Panc1 (cell line): ENCODE measurements at regions not wholly inside any gene's neighbourhood (a gene's known extent, or its start where the extent isn't known, plus 50 kb on each side); places are given as distances from the start of the nearest gene placed in this dataset.
A peak's percentile ranks its signal among the peaks of the same experiment; 100 is the strongest.

Experiments
- ATAC-seq: fragments of 200-7000 bp; cut with Tn5 transposase; 2 replicates; pipeline ENCODE4 v1.9.1; 2020; ENCODE audit warnings: mild to moderate bottlenecking, moderate library complexity
- BruUV-seq: library from RNA; stranded (reverse); fragments of 400-500 nt; replicated peaks from 2 replicates; lab custom pipeline; 2021; lab: Mats Ljungman, UMichigan
- CTCF ChIA-PET: fragments of 300-600 bp; sonication (Branson Sonifier 250); formaldehyde crosslinking; loops from one replicate; lab custom pipeline; 2022; ENCODE audit warnings: antibody characterized with exemption; lab: Charles Lee
- POLR2A ChIA-PET: fragments of 300-600 bp; sonication (Branson Sonifier 250); formaldehyde crosslinking; loops from one replicate; lab custom pipeline; 2022; ENCODE audit warnings: antibody characterized with exemption; lab: Charles Lee
- DNase-seq: peaks from one replicate; pipeline ENCODE4 v3.0.0-alpha.2; 2010; ENCODE audit warnings: low read depth, low spot score
- H3K27ac ChIP-seq: 2 replicates; pipeline ENCODE4 v1.5.1; 2011; ENCODE audit warnings: mild to moderate bottlenecking, low read length, inconsistent platforms
- H3K27me3 ChIP-seq: fragments of 200-500 bp; sonication (Bioruptor generic); 2 replicates; pipeline ENCODE4 v1.6.0; 2014; ENCODE audit warnings: low read length, inconsistent platforms; ENCODE audit not compliant: control insufficient read depth, insufficient read depth
- H3K36me3 ChIP-seq: fragments of 200-500 bp; sonication (Bioruptor generic); 2 replicates; pipeline ENCODE4 v1.5.1; 2014; ENCODE audit warnings: inconsistent platforms, mild to moderate bottlenecking, low read length, moderate library complexity; ENCODE audit not compliant: control insufficient read depth, insufficient read depth
- H3K4me1 ChIP-seq: 2 replicates; pipeline ENCODE4 v1.5.1; 2011; ENCODE audit warnings: inconsistent platforms, mild to moderate bottlenecking, low read length, moderate library complexity; ENCODE audit not compliant: control insufficient read depth, insufficient read depth
- H3K4me3 ChIP-seq, 2 experiments: 2 replicates each; pipeline ENCODE4 v1.5.1; 2011 to 2012; ENCODE audit warnings: low read depth in 2 of 2, low read length in 2 of 2, mild to moderate bottlenecking in 2 of 2, inconsistent platforms in 1 of 2, moderate library complexity in 1 of 2
- H3K9me3 ChIP-seq: fragments of 200-500 bp; sonication (Bioruptor generic); 2 replicates; pipeline ENCODE4 v1.5.1; 2014; ENCODE audit warnings: low read depth, mild to moderate bottlenecking, inconsistent platforms, low read length, moderate library complexity; ENCODE audit not compliant: control insufficient read depth, insufficient read depth
- POLR2AphosphoS5 ChIP-seq: IDR thresholded peaks from 2 replicates; pipeline ENCODE4 v1.6.1; 2012; ENCODE audit warnings: mild to moderate bottlenecking, low read depth, low read length, moderate library complexity
- SIN3A ChIP-seq: IDR thresholded peaks from 2 replicates; pipeline ENCODE4 v1.6.1; 2012; ENCODE audit warnings: low read depth, mild to moderate bottlenecking, low read length, moderate library complexity, borderline replicate concordance; ENCODE audit not compliant: insufficient read depth
- TCF7L2 ChIP-seq: IDR thresholded peaks from 2 replicates; pipeline ENCODE4 v1.6.1; 2011; ENCODE audit warnings: mild to moderate bottlenecking, low read depth, low read length, inconsistent platforms
- in situ Hi-C: cut with HindIII; loops from 2 replicates; pipeline ENCODE4 v1.10.0; 2016; ENCODE audit warnings: low sequenced_read_pairs, low pct_unique_long_range_greater_than_20kb
- intact Hi-C: fragments of 100-400 bp; cut with micrococcal nuclease; formaldehyde crosslinking; loops from one replicate; pipeline ENCODE4 v1.10.0; 2022; ENCODE audit not compliant: unreplicated experiment
- TF ChIP-seq, protein P1 (sequence below), 2 experiments: IDR thresholded peaks; 2 replicates each; pipeline ENCODE4 v1.6.1; 2011 to 2012; ENCODE audit warnings: low read depth in 2 of 2, control low read depth in 1 of 2, low read length in 1 of 2, mild to moderate bottlenecking in 1 of 2, moderate library complexity in 1 of 2; ENCODE audit not compliant: insufficient read depth in 1 of 2
- TF ChIP-seq, protein P2 (sequence below): fragments of 450-650 bp; IDR thresholded peaks from 2 replicates; pipeline ENCODE4 v1.5.1; 2017; ENCODE audit warnings: mild to moderate bottlenecking

DNA sequence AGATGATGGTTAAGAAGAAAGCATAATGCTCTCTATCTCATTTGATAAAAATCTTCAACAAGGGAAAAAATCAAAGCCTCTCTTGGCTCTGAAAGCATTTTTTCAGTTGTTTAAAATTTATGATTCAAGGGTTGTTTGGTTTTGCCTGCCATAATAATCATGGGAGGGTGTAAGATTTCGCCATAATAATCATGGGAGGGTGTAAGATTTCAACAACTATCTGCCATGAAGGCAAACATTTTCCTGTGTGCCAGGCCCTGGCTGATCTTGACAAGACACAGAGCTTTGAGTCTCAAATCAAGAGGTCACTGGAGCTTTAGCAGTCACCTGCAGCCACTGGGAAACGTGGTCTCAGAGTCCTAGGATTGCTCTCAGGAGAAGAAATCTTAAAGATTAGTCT is 175.1 kb upstream of the PIEZO2 start:
- ATAC-seq, result no peak
- TF ChIP-seq POLR2AphosphoS5, result no peak
- no peak for TF ChIP-seq TCF7L2
- TF ChIP-seq, protein P1, sequence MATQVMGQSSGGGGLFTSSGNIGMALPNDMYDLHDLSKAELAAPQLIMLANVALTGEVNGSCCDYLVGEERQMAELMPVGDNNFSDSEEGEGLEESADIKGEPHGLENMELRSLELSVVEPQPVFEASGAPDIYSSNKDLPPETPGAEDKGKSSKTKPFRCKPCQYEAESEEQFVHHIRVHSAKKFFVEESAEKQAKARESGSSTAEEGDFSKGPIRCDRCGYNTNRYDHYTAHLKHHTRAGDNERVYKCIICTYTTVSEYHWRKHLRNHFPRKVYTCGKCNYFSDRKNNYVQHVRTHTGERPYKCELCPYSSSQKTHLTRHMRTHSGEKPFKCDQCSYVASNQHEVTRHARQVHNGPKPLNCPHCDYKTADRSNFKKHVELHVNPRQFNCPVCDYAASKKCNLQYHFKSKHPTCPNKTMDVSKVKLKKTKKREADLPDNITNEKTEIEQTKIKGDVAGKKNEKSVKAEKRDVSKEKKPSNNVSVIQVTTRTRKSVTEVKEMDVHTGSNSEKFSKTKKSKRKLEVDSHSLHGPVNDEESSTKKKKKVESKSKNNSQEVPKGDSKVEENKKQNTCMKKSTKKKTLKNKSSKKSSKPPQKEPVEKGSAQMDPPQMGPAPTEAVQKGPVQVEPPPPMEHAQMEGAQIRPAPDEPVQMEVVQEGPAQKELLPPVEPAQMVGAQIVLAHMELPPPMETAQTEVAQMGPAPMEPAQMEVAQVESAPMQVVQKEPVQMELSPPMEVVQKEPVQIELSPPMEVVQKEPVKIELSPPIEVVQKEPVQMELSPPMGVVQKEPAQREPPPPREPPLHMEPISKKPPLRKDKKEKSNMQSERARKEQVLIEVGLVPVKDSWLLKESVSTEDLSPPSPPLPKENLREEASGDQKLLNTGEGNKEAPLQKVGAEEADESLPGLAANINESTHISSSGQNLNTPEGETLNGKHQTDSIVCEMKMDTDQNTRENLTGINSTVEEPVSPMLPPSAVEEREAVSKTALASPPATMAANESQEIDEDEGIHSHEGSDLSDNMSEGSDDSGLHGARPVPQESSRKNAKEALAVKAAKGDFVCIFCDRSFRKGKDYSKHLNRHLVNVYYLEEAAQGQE (IDR thresholded peaks at IDR 0.05; ENCODE audit: insufficient read depth in 1 of 2, low read depth in 2 of 2, low read length in 1 of 2), result no peak
- TF ChIP-seq SIN3A, result no peak
- TF ChIP-seq, protein P2, sequence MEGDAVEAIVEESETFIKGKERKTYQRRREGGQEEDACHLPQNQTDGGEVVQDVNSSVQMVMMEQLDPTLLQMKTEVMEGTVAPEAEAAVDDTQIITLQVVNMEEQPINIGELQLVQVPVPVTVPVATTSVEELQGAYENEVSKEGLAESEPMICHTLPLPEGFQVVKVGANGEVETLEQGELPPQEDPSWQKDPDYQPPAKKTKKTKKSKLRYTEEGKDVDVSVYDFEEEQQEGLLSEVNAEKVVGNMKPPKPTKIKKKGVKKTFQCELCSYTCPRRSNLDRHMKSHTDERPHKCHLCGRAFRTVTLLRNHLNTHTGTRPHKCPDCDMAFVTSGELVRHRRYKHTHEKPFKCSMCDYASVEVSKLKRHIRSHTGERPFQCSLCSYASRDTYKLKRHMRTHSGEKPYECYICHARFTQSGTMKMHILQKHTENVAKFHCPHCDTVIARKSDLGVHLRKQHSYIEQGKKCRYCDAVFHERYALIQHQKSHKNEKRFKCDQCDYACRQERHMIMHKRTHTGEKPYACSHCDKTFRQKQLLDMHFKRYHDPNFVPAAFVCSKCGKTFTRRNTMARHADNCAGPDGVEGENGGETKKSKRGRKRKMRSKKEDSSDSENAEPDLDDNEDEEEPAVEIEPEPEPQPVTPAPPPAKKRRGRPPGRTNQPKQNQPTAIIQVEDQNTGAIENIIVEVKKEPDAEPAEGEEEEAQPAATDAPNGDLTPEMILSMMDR, result no peak

DNA sequence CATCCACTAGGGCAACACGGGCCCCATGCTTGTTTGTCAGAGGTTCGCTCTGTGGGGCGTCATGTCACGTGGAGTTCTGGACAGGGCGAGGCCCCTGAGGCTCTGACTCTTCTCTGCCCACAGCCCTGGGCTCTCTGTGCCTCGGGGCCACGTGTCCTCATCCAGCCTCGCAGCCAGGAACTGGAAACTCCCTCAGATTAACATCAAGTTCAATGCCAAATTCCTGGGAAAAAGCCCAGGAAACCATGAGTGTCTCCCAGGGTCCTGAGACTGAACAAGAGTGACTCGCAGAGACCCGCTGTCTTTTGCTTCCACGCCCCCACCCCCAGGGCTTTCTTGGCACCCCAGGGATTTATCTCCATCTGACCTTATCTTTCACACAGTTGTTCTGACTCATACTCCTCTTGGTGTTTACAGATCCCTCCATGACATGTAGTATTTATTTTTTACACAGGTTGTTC is 174.0 kb upstream of the PIEZO2 start:
- in situ Hi-C loops (no loop called here), intact Hi-C loops (no loop called here)
- Histone ChIP-seq H3K4me1 (no peaks in the 10 kb centered on the region), H3K4me3 (no peak overlapping the region), H3K9me3 (no peaks in the 10 kb centered on the region), H3K27me3 (no peaks in the 10 kb centered on the region), H3K36me3 (no peaks in the 10 kb centered on the region), H3K27ac (no peak overlapping the region)
- ChIA-PET POLR2A (no interaction called here), CTCF (interaction anchor here (0.6 kb wide), 1 partner anchor 187 kb away, joined by 3 read pairs; no protein-coding TSS in a partner anchor)
- peak; percentile 71 for ATAC-seq
- no peak for DNase-seq
- no peak for TF ChIP-seq SIN3A
- TF ChIP-seq POLR2AphosphoS5, result no peak
- TF ChIP-seq, protein P2, result no peak
- TF ChIP-seq, protein P1 (IDR thresholded peaks at IDR 0.05; ENCODE audit: insufficient read depth in 1 of 2, low read depth in 2 of 2, low read length in 1 of 2), result no peak
- TF ChIP-seq TCF7L2, result no peak
- BruUV-seq, result no TSS peak

More for the DNA sequence above, 175.1 kb upstream of the PIEZO2 start:
- in situ Hi-C loops (no loop called here), intact Hi-C loops (no loop called here)
- Histone ChIP-seq H3K27ac (no peak overlapping the region), H3K36me3 (no peaks in the 10 kb centered on the region), H3K4me3 (no peak overlapping the region), H3K27me3 (no peaks in the 10 kb centered on the region), H3K9me3 (no peaks in the 10 kb centered on the region), H3K4me1 (no peaks in the 10 kb centered on the region)
- no peak for DNase-seq
- ChIA-PET CTCF (no interaction called here), POLR2A (no interaction called here)
- BruUV-seq, result no TSS peak
